ENCODE measurements at regions not wholly inside any gene's neighbourhood (a gene's known extent, or its start where the extent isn't known, plus 50 kb on each side); places are given as distances from the start of the nearest gene placed in this dataset.

DNA sequence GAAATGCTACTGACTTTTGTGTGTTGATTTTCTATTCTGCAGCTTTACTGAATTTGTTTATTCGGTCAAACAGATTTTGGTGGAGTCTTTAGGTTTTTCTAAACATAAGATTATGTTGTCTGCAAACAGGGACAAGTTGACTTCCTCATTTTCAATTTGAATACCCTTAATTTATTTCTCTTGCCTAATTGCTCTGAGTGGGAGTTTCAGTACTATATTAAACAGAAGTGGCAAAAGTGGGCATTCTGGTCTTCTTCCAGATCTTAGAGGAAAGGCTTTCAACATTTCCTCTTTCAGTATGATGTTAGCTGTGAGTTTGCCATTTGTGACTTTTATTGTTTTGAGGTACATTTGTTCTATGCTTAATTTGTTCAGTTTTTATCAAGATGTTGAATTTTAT lies 268.5 kb downstream of the WNT5A start:
- CTCF ChIA-PET (ENCODE audit: low intra/inter-chr PET ratio) = no interaction called here
- FAIRE-seq (no peak), ATAC-seq (no peak), DNase-seq (ENCODE audit: extremely low read depth in 1 of 4, low spot score in 3 of 4) (no peak)
- no peaks in the 10 kb centered on the region for H3K9me1 ChIP-seq (ENCODE audit: control insufficient read depth, insufficient read depth, low read length)
- no peak overlapping the region for H2AFZ ChIP-seq (ENCODE audit: low read depth, low read length)
- H3K27ac ChIP-seq (ENCODE audit: extremely low read depth, low read depth, low read length) = no peak overlapping the region
- no peak overlapping the region for H3K9ac ChIP-seq (ENCODE audit: insufficient read depth in 1 of 2, low read depth in 2 of 2, low read length in 2 of 2)
- in situ Hi-C loops (cut with MboI) = no loop called here
- H4K20me1 ChIP-seq (replicated peaks; ENCODE audit: control insufficient read depth, insufficient read depth, low read length) = no peaks in the 10 kb centered on the region
- no peaks in the 10 kb centered on the region for H3K27me3 ChIP-seq (ENCODE audit: control insufficient read depth in 2 of 2, insufficient read depth in 2 of 2, low read length in 2 of 2)
- intact Hi-C loops (cut with micrococcal nuclease) = no loop called here
- no peaks in the 10 kb centered on the region for H3K9me3 ChIP-seq (replicated peaks; ENCODE audit: control insufficient read depth, insufficient read depth, low read depth, low read length)
- no peak overlapping the region for H3K4me2 ChIP-seq (ENCODE audit: insufficient read depth, low read length)
- 0% methylated on average over 1 of the region's 1 CpG for WGBS (ENCODE audit: insufficient coverage, low coverage, missing lambda C conversion rate)
- no peaks in the 10 kb centered on the region for H3K36me3 ChIP-seq (ENCODE audit: control insufficient read depth, insufficient read depth, low read length)
- POLR2A ChIA-PET = no interaction called here
- H3K79me2 ChIP-seq (ENCODE audit: control insufficient read depth, insufficient read depth, low read length) = no peaks in the 10 kb centered on the region
- no peaks in the 10 kb centered on the region for H3K4me1 ChIP-seq (replicated peaks in 1 of 2; ENCODE audit: control insufficient read depth in 2 of 2, insufficient read depth in 2 of 2, low read length in 2 of 2)
- no peak overlapping the region for H3K4me3 ChIP-seq
- no TSS peak for BruUV-seq (replicated peaks)
- TF ChIP-seq FOXA3 (CRISPR knock-in tag; conservative IDR thresholded peaks at IDR 0.05 in 1 of 2, IDR thresholded peaks at IDR 0.05 in 1 of 2) (no peak), HCFC1 (IDR thresholded peaks at IDR 0.05; ENCODE audit: low read depth, low read length) (no peak), ZNF778 (CRISPR knock-in tag; IDR thresholded peaks at IDR 0.05) (no peak), MAZ (CRISPR knock-in tag; conservative IDR thresholded peaks at IDR 0.05 in 1 of 2, IDR thresholded peaks at IDR 0.05 in 1 of 2) (no peak), GTF2E2 (tag; IDR thresholded peaks at IDR 0.05) (no peak), KLF6 (CRISPR knock-in tag; IDR thresholded peaks at IDR 0.05; ENCODE audit: borderline replicate concordance) (no peak), ZNF274 (IDR thresholded peaks at IDR 0.05; ENCODE audit: borderline replicate concordance, low read depth, low read length) (no peak), EP300 (IDR thresholded peaks at IDR 0.05; ENCODE audit: low read length) (no peak), FOXK2 (conservative IDR thresholded peaks at IDR 0.05 in 1 of 2, IDR thresholded peaks at IDR 0.05 in 1 of 2; ENCODE audit: low read depth in 2 of 2) (no peak), ETS2 (tag; IDR thresholded peaks at IDR 0.05; ENCODE audit: borderline replicate concordance, poor library complexity, severe bottlenecking) (no peak), RHOXF2B (CRISPR knock-in tag; conservative IDR thresholded peaks at IDR 0.05) (no peak), ARID2 (IDR thresholded peaks at IDR 0.05) (no peak)
- TF ChIP-seq, protein P1, sequence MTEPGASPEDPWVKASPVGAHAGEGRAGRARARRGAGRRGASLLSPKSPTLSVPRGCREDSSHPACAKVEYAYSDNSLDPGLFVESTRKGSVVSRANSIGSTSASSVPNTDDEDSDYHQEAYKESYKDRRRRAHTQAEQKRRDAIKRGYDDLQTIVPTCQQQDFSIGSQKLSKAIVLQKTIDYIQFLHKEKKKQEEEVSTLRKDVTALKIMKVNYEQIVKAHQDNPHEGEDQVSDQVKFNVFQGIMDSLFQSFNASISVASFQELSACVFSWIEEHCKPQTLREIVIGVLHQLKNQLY (CRISPR knock-in tag; conservative IDR thresholded peaks at IDR 0.05) = no peak
- TF ChIP-seq, protein P2, sequence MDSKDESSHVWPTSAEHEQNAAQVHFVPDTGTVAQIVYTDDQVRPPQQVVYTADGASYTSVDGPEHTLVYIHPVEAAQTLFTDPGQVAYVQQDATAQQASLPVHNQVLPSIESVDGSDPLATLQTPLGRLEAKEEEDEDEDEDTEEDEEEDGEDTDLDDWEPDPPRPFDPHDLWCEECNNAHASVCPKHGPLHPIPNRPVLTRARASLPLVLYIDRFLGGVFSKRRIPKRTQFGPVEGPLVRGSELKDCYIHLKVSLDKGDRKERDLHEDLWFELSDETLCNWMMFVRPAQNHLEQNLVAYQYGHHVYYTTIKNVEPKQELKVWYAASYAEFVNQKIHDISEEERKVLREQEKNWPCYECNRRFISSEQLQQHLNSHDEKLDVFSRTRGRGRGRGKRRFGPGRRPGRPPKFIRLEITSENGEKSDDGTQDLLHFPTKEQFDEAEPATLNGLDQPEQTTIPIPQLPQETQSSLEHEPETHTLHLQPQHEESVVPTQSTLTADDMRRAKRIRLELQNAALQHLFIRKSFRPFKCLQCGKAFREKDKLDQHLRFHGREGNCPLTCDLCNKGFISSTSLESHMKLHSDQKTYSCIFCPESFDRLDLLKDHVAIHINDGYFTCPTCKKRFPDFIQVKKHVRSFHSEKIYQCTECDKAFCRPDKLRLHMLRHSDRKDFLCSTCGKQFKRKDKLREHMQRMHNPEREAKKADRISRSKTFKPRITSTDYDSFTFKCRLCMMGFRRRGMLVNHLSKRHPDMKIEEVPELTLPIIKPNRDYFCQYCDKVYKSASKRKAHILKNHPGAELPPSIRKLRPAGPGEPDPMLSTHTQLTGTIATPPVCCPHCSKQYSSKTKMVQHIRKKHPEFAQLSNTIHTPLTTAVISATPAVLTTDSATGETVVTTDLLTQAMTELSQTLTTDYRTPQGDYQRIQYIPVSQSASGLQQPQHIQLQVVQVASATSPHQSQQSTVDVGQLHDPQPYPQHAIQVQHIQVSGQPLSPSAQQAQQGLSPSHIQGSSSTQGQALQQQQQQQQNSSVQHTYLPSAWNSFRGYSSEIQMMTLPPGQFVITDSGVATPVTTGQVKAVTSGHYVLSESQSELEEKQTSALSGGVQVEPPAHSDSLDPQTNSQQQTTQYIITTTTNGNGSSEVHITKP (IDR thresholded peaks at IDR 0.05; ENCODE audit: partially characterized antibody) = no peak
- TF ChIP-seq, protein P3, sequence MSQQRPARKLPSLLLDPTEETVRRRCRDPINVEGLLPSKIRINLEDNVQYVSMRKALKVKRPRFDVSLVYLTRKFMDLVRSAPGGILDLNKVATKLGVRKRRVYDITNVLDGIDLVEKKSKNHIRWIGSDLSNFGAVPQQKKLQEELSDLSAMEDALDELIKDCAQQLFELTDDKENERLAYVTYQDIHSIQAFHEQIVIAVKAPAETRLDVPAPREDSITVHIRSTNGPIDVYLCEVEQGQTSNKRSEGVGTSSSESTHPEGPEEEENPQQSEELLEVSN (IDR thresholded peaks at IDR 0.05; ENCODE audit: borderline replicate concordance in 1 of 2, extremely low read depth in 1 of 2, insufficient read depth in 1 of 2, insufficient read length in 1 of 2, low read depth in 1 of 2, low read length in 1 of 2, poor library complexity in 1 of 2, severe bottlenecking in 1 of 2) = no peak
- TF ChIP-seq, protein P4, sequence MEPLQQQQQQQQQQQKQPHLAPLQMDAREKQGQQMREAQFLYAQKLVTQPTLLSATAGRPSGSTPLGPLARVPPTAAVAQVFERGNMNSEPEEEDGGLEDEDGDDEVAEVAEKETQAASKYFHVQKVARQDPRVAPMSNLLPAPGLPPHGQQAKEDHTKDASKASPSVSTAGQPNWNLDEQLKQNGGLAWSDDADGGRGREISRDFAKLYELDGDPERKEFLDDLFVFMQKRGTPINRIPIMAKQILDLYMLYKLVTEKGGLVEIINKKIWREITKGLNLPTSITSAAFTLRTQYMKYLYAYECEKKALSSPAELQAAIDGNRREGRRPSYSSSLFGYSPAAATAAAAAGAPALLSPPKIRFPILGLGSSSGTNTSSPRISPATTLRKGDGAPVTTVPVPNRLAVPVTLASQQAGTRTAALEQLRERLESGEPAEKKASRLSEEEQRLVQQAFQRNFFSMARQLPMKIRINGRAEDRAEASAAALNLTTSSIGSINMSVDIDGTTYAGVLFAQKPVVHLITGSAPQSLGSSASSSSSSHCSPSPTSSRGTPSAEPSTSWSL (CRISPR knock-in tag; IDR thresholded peaks at IDR 0.05; ENCODE audit: borderline replicate concordance) = no peak
